GM18519 (cell line): ENCODE measurements at regions not wholly inside any gene's neighbourhood (a gene's known extent, or its start where the extent isn't known, plus 50 kb on each side); places are given as distances from the start of the nearest gene placed in this dataset.
"Not testable (repeated sequence)": the region's sequence is repeated elsewhere in the genome, so short reads cannot be mapped to it uniquely, and the experiment has no call there.

Experiments
- ATAC-seq: cut with Tn5 transposase; IDR thresholded peaks from one replicate; pipeline ENCODE4 v1.9.1; 2021; ENCODE audit warnings: mild to moderate bottlenecking, moderate library complexity; ENCODE audit not compliant: unreplicated experiment, low FRiP score

- ATAC-seq, result no peak
These were observed 111.0 kb upstream of the FRMD4B start for GRCh38 chr3:69496856-69497255.

- ATAC-seq, result no peak
These were observed 108.3 kb upstream of the FRMD4B start for GRCh38 chr3:69494185-69494584.

DNA sequence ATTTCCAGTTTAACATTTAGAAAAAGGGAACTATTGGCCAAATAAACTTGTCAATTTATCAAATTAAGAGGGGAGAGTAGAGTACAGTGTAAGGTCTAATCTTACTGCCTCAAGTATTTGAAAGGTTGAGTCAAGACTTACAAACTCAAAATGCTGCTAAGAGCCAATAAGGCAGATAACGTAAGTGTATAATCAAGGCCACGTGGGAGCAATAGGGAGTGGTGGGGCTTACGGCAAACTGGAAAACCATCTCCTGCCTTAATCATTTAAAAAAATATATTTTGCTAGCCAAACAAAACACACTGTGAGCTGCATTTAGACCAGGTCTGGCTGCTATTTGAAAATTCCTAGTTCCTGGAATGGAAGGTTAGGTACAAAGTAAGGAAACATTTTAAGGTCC, 107.3 kb upstream of the FRMD4B start:
- ATAC-seq, result no peak

DNA sequence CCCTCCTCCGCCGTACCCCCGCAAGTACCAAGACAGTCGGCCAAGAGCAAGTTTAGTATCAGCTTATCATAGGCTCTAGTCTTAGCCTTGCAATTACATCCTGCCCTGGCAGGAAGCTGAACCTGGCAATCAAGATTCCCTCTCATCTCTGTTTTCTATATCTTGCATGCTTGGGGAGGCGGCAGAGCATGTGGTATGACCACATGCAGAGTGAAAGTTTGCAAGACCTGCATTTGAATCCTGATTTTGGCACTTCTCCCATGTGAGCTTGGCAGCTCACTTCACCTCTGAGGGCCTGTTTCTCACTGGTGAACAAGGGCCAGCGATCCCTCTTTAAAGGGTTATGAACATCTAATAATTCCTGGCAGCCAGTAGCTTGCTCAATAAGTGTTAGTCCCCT, 106.1 kb upstream of the FRMD4B start:
- ATAC-seq, result no peak

- ATAC-seq, result no peak
These were observed 105.1 kb upstream of the FRMD4B start for GRCh38 chr3:69490971-69491370.

DNA sequence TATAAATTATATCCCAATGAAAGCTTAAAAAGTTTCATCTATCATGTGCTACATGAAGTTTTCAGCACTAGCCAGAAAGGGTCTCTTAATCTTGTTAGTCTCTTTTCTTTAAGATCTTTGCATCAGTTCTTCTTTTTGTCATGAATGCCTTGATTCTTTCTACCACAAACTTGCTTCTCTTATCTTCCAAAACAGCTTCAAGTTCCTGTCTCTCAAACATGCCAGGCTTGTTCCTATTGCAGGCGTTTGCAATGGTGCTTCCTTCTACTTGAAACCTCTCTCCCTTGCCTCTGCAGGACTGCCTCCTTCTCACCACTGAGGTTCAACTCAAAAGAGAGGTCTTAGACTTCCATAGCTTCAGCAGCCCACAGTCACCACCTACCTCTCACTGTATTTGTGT, 104.3 kb upstream of the FRMD4B start:
- ATAC-seq, result no peak

DNA sequence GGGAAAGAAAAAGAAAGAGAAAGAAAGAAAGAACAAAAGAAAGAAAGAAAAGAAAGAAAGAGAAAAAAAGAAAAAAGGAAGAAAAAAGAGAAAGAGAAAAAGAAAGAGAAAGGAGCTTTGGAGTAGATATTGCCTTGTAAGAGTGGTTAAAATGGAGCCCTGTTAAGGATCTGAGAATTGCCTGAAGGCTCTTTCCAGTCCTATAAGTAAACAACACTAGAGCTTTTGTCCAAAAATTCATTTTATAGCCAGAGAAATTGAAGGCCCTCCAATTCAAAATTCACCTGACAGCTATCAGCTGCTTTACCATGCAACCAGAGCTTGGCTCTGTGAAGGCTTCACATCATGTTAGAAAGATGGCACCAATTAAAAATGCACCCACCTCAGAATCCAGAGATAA, 102.1 kb upstream of the FRMD4B start:
- no peak for ATAC-seq

DNA sequence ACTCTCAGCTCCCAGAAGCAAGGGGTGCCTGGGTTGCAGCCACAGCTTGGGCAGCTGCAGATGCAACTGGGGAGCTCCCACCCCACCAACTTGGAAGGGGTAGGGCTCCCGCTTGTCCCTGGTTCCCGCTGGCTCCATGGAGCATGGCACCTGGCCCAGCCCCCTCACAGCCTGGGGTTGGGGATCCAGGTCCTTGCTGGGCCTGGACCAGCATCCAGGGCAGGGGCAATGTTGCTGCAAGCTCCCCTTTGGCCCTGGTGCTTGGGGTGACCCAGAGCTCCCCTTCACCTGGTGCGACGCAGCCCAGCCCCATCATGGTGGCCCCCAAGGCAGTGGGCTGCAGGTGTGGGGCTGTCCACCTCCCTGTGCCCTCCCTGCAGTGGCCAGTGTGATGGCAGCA, 99.6 kb upstream of the FRMD4B start:
- no peak for ATAC-seq

- no peak for ATAC-seq
These were observed 98.9 kb upstream of the FRMD4B start for GRCh38 chr3:69484507-69485393.

- ATAC-seq, result no peak
These were observed 97.6 kb upstream of the FRMD4B start for GRCh38 chr3:69483449-69483848.

- not testable (repeated sequence) for ATAC-seq
These were observed 95.1 kb upstream of the FRMD4B start for GRCh38 chr3:69480986-69481385.

GRCh38 chr3:69474186-69474585, 88.3 kb upstream of the FRMD4B start:
- ATAC-seq, result no peak

- no peak for ATAC-seq
These were observed 86.2 kb upstream of the FRMD4B start for GRCh38 chr3:69472093-69472492.

- ATAC-seq, result no peak
These were observed 77.6 kb upstream of the FRMD4B start for GRCh38 chr3:69463531-69463930.

- no peak for ATAC-seq
These were observed 76.9 kb upstream of the FRMD4B start for GRCh38 chr3:69462826-69463100.

DNA sequence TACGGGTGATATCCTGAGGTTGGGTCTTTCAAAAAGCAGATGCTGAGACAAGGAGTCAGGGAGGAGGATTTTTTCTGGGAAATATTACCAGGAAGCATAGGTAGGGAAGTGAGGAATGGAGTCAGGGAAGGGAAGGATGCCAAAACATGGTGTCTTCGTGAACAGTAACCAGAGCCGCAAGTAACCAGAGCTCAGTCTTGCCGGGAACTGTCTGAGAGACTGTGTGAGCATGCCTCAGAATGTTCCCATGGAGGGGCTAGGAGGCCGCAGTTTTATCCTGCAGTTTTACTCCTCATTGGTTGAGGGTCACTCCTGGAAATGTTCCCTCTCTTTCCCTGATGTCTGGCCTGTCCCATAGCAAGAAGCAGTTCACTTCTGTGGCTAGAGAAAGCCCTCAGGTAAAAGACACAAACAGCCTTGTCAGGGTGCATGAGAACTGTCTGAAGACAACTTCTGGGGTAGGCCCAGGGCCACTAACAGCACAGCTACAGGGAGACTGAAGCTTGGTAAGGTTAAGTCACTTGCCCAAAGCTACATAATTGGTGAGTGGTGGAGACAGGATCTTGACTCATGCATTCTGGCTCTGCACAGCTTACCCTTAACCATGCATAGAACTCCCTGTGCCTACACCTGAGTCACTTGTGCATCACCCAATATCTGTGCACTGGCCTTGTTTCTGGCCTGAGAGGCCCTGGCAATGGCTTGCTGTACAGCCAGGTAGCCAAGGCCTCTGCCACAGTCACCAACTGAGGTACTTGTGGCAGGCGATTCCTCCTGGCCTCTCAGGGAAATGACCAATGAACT, 76.3 kb upstream of the FRMD4B start:
- no peak for ATAC-seq

DNA sequence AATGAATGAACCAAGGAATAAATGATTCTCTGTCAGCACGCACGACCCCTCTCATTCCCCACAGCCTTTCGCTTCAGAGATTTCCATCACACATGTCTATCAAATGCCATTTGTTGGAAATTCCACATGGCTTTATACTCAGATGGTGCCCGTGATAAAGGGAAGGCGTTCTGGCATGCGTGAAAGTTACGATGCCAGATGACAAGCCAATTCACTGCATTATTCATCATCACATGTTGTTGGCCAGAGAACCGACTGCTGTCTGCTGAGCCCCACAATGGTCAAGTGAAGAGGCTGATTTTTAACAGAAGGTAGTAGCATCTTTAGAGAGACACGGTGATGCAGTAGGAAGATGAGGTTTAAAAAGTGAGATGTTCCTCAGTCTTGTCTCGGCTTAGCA, 74.1 kb upstream of the FRMD4B start:
- no peak for ATAC-seq

- ATAC-seq, result no peak
These were observed 73.0 kb upstream of the FRMD4B start for GRCh38 chr3:69458803-69459365.

- no peak for ATAC-seq
These were observed 70.7 kb upstream of the FRMD4B start for GRCh38 chr3:69456631-69457030.

DNA sequence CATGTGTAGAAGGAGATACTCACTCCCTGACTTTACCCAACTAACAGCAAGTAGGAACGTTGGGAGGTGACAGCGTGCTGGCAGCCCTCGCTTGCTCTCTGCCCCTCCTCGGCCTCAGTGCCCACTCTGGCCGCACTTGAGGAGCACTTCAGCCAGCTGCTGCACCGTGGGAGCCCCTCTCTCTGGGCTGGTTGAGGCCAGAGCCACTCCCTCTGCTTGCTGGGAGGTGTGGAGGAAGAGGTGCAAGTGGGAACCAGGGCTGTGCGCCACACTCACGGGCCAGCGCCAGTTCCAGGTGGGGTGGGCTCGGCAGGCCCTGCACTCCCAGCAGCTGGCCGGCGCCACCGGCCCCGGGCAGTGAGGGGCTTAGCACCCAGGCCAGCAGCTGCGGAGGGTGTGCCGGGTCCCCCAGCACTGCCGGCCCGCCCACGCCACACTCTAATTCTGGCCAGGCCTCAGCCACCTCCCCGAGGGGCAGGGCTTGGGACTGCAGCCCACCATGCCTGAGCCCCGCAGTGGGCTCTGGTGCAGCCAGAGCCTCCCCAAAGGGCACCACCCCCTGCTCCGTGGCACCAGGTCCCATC, 68.4 kb upstream of the FRMD4B start:
- ATAC-seq, result no peak

DNA sequence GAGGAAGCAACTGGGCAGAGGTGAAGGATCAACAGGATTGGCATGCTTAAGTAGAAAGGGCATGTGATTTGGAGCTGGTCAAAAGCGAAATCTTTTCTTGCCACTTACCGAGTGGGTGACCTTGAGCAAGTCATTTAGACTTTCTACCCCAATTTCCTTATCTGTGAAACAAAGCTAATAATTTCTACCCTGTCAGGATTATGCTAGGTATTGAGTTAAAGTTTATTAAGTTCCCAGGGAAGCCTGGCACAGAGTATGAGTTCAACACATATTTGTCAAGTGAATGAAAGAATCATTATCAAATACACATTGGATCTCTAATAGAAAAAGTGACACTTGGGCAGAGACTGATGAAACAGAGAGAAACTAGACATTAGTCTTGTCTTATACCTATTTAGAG, 66.4 kb upstream of the FRMD4B start:
- ATAC-seq, result no peak
